ENCODE measurements at regions not wholly inside any gene's neighbourhood (a gene's known extent, or its start where the extent isn't known, plus 50 kb on each side); places are given as distances from the start of the nearest gene placed in this dataset.

DNA sequence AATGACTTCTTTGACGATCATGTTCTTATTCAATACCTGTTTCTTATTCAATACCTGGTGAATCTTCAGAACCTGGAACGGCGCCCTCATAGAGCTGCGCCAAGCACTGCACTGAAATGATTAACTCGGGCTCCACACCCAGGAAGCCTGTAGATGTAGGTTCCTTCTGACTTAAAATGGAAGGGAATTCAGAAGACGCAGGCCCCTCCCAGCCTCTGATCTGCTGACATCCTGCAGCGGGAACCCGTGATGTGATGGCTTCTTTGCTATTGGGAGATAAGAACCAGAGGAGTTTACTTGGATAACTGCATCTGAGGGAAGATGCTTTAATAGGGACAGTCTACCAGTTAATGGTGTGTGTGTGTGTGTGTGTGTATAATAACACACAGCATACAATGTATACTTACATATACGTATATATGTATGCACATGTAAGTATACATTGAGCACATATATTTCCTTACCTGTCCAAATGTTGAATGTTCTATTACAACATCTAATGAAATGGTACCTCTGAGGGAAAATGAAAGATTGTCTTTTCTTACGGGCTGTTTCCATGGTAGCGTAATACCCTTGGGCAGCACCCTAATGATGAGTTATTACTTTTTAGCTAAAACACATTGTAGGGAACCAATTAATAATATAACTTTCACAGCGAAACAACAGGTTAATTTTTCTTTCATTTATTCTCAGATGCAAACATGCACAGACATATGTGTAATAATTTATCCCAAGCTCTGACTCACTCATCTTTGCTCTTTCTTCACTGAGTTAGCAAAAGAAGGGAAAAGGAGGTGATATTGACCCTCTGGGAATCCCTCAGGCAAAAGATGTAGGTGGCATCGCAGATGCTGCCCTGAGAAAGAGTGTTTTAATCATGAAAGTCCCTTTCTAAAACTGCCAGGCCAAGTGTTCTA, 379.8 kb downstream of the SIPA1L2 start:
- DNase-seq (ENCODE audit: low read depth in 2 of 2): no peak

DNA sequence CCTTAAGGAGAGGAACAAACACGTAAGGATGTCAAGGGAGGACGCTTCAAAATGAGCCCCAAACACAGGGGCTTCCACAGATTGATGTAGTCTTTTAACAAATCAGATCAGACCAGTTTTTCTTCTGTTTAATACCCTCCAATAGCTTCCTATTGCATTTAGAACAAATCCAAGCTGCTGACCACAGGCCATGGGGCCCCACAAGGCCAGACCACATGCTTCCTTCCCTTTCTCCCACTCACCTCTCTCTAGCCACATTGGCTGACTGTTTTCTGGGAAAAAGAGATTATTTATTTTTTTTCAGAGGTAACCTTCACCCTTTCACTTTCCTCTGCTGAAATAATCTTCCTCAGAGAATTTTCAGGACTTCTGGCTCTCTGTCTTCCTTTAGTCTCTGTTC, 380.6 kb downstream of the SIPA1L2 start:
- DNase-seq (ENCODE audit: low read depth in 2 of 2): no peak

DNA sequence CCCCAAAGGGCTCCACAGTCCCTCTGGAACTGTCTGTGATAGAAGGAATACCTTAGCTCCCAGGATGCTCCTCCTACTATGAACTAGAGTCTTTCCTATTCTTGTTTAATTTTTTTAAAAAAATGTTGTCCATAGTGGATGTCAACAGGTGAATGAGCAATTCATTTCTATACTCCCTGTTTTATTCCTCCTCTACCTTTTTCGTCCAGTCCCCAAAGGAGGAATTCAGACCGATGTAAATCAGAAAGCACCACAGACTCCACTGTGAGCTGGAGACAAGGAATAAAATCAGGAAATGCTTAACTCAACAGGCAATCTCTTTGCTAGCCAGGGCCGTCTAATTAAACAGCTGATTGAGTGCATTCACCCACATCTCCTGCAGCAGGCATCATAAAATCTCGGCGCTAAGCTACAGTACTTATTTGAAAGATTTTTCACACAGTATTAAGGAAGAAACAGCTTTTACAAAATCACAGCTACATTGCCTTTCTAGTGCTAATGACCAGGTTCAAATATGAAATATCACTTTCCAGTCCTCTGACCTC, 381.6 kb downstream of the SIPA1L2 start:
- no peak for DNase-seq (ENCODE audit: low read depth in 2 of 2)

DNA sequence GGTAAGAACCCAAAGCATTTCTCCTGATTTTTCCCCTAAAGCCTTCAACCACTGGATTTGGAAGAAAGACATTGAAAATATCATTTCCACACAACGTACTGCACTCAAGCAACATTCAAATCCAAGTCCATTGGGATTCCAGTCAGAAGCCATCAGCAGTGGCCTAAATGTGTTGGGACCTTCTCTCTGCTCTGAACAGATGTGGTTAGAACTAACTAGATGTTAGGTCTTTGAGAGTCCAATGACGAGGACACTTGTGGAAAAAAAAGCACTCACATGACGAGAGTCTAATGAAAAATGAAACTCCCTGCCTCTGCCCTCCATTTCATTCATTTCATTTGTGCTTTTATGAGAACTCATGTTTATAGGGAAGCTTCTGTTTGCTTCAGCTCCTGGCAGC, 382.3 kb downstream of the SIPA1L2 start:
- no peak for DNase-seq (ENCODE audit: low read depth in 2 of 2)

DNA sequence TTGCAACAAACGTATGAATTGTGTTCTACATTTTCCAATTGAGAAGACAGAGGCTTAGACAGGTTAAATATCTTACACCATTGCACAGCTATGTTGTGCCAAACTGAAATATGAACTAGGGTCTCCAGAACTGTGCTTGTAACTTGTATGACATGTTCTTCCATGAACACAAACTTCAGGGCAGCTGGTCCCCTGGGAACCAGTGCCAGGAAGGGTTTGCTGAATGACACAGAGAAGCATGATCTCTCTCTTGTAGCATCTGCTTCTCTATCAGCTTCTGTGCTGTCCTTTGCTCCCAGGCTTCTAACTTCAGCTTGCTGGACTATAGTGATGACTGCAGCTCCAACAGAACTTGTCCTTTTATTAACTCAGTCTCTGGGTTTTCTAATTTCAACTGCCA, 385.5 kb downstream of the SIPA1L2 start:
- no peak for DNase-seq (ENCODE audit: low read depth in 2 of 2)

DNA sequence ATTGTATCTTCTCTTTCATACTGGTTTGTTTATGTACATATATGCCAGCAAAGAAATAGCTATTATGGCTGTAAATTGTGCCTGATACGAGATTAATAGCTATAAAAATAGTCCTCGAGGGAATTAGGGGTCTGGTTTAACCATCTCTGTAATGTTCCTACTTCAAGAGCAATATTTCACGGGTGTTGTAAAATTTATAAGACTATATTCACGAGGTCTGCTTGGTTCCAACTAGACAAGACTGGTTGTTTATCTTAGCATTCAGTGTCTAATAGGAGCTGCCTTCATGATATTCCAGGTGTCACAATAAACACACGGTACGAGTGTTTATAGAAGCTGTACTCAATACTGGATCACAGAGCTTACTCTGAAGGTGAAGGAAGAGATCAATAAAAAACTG, 389.9 kb downstream of the SIPA1L2 start:
- DNase-seq (ENCODE audit: low read depth in 2 of 2): no peak

DNA sequence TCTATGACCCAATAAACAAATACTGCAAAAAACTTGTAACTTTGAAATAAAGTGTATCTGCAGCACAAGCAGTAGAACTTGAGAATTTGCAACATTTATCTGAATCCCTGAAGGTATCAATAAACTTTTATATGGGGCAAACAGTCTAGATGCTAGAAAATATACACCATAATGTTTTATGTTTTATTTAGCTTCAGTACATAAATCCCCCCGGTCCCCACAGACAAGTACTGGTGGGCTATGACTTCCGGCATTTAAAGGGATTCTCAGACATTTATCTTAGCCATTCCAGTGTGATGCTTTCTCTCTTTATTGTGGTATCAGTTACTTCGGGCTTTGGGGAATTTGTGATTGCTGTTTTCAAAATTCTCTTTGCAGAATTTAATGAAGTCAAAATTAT, 390.4 kb downstream of the SIPA1L2 start:
- no peak for DNase-seq (ENCODE audit: low read depth in 2 of 2)

DNA sequence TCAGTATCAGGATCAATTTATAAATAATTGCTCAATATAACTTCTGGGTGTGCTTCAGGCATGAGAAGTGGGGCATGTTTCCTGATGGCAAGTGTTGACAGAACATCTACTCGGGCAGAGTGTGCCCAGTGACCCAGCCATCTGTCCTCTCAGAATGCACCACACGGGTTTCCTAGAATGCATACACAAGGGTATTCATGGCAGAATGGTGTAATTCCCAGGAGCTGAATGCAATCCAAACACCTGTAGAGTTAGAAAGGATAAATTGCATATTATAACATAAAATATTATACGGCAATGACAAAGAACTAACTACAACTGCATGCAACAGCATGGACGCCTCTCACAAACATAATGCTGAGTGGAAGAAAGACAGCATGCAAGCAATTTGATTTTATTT, 391.9 kb downstream of the SIPA1L2 start:
- no peak for DNase-seq (ENCODE audit: low read depth in 2 of 2)

DNA sequence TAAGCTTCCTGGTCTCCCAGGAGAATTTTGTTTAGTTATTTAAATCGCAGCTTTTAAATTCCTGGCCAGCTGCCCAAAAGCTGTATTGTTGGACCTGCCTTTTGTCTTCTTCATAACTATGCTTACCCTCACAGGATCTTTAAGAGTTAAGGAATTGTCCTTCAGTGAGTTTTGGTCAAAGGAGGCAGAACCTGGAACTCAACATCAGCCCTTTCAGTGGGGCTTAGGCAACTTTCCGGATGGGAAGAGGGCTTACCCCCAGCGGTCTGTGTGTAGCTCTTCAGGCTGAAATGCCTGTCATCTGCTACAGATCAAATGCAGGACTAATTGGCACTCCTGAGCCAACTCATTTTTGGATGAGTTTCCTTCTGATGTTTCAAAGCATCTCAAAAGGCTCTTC, 402.6 kb downstream of the SIPA1L2 start:
- DNase-seq (ENCODE audit: low read depth in 2 of 2): no peak

DNA sequence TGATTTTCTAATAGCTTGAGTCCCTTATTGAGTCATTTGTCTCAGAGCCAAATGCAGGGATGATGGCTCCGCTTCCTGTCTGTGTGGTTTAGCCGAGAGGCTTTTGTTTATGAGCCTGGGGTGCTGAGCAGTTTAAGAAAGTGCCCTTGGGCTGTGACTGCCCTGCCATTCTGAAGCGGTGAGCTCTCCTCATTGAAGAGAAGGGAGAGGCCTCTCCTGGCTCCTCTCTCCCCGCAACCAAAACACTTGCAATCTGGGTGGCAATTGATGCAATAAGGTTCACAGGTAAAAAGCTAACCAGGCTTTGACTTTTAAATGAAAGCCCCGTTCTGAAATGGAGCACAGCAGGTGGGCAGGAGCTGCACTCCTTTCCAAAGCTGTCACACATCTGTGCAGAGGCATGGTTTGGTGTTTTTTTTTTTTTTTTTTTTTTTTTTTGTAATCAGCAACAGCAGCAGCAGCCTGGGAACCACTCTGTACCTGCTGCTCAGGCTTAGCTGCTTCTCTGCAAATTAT, 403.7 kb downstream of the SIPA1L2 start:
- no peak for DNase-seq (ENCODE audit: low read depth in 2 of 2)

DNA sequence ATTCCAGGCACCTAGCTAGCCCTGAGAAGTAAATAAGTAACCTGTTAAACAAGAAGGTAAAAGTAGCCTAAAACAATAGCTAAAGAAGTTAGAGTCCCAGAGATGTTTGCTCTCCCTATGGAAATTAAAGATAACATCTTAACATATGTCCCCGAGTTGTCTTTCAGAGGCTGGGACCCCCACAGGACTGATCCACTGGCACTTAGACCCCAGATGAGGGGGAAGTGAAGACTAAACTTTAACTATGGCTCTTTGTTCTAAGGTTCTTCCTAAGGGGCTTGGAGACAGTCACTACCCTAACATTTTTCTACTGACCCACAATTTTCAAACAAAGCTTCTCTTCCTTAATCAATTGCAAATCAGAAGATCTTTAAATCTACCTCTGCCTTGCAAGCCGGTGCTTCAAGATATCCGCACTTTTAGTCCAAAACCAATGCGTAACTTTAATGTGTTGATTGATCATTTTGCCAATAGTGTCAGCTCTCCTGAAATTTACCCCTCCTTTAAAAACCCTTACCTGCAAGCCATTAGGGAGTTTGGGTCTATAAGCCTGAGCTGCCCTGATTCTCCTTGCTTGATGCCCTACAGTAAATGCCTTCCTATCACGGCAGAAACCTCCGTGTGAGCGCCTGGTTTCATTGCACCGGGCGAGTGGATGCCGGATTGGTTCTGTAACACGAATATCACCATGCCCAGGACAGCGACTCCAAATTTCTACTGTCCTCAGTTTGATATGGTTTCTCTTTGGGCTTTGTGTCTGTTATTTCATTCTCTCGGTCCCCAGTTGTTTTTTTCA, 404.4 kb downstream of the SIPA1L2 start:
- DNase-seq (ENCODE audit: low read depth in 2 of 2): no peak

DNA sequence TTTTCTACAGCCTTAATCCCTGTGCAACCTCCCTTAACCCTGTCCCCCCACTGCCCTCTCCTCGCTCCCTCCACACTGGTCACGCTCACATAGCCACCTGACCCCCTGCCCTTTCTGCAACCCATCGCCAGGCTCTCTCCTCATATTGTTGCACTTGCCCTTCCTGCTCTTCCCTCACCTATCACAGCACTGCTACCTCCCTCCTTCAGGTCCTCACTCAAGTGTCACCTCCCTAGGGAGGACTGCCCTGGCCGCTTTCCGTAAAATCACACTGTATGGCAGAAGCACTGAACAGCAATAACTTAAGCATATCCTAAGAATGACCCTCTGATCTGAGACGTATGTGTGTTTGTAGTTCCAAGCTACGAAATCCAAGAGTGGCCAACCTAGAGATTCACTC, 406.0 kb downstream of the SIPA1L2 start:
- DNase-seq (ENCODE audit: low read depth in 2 of 2): no peak

DNA sequence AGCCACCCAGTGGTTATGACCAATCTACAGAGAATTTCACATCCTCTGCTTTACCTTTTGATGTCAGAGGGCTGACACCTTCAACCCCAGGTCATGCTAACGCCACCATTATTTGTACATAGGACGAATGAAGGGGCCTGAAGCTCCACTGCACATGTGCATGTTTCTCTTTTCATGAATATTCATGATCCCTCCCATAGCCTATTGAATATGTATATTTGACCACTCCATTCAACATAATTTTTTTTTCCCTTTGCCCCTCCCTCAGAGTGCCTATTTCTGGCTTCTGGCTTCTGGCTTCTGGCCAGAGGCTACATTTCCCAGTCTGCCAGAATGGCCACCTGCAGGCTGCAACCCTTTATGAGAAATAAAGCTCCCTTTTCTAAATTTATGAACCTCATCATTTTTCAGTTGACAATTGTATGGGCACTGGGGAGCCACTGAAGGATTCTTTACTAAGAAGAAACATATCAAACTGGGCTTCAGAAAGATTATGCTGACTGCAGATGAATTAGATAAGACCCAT, 406.7 kb downstream of the SIPA1L2 start:
- DNase-seq (ENCODE audit: low read depth in 2 of 2): no peak

DNA sequence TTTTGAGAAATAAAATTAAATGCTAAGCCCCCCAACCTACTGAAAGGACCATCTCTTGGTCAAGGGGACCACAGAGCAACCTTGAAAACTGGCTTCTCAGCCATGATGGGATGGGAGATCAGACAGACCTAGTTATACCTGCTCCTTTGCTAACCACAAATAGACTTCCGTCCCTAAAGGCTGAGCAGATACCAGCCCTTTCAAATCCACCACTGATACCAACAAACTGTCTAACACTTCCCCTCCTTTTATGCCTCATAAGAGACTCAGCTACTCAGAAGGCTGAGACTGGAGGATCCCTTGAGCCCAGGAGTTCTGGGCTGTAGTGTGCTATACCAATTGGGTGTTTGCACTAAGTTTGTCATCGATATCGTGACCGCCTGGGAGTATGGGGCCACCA, 407.3 kb downstream of the SIPA1L2 start:
- DNase-seq (ENCODE audit: low read depth in 2 of 2): no peak

DNA sequence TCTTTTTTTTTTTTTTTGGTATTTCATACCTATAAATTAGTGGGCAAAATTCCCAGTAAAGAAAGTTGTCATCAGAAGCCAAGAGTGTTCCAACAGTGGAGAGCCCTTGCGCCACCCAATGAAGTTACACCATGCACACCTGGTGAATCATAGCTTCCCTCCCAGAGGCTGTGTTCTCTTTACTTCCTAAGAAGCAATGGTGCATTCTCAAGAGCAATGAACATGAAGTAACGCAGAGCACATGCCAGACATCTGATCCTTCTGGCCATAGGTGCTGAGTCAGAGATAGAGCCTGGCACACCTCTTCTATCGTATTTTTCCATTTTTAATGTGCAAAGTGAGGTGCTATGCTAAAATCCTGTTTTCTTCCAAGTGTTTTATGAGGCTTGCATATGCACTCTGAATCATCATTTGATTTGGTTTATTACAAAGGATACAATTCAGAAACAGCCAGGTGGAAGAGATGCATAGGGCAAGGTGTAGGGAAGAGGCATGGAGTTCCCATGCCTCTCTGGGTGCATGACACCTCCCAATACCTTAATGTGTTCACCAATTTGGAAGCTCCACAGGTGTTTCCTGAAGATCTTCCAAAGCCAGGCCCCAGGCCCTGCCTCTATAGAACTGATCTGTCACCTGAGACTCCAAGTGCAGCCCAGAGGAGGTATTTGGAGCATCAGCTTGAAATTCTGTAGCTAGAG, 408.0 kb downstream of the SIPA1L2 start:
- no peak for DNase-seq (ENCODE audit: low read depth in 2 of 2)

DNA sequence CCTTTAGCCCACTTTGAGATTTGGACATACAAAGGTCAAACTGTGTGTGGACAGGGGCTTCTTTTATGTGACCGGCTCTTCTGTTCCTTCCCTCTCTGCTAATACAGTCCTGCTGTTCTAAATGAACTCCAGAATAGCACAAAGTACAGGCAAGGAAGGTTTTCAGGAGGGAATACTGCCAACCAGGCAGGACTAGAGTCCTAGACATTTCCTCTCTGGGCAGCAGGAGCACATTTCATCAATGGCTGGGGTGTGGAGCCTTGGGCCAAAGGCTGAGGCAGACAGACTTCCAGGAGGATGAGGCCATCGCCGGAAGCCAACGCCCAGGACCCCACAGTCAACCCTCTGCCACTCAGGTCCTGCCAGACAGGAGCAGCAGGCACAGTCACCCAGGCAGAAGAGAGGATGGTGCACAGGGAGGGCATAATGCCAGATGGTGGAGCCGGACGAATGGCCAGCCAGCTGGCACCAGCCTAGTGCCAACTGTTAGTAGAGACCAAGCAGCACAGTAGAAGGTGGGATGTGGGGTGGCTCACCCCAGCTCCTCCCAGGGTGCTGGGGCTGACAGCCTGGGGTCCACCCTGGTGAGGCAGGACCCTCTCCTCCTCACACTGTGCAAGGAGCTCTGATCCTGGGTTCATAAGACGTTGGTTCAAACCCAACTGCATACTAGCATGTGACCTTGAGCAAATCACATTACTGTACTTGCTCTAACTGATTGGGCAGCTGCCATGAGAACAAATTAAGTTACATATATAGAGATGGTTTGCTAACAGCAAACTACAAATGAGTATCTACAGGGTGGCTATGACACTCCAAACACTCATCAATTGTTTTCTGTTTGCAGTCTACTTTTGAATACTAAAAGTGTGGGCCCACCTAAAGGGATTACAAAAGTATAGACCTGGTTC, 410.7 kb downstream of the SIPA1L2 start:
- DNase-seq (ENCODE audit: low read depth in 2 of 2): no peak

DNA sequence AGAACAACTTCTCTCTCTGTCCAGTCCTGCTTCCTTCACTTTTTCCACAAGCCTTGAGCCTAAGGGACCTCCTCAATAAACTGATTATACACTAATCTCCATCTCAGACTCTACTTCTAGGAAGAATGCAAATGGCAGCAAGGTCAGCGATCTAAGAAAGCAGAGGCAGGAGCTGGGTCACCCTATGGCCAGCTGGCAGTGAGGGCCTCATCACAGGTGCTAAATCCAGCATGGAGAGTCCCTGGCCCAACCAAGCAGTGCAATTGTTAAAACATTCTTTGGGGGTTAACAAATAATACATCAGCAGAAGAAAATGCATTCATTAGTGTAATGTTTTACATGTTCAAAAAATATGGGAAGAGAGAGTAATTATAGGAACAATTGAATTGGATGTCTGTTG, 416.0 kb downstream of the SIPA1L2 start:
- DNase-seq (ENCODE audit: low read depth in 2 of 2): no peak

DNA sequence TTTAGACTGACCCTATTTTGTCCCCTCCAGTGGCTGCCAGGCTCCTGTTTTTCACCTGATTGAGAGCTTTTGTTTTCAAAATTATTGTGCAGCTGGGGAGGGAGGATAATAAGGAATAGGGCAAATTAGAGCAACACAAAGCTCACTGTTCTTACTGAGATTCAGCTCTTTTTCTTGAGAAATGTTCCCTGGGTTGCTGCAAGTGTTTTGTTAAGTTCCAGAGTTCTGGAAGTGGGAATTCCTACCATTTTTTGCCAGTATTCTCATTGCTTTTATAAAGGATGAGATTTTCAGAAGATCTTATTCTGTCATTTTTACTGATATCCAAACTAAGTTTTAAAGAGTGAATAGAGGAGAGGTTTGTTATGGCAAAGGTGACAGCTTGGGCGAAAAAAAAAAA, 417.7 kb downstream of the SIPA1L2 start:
- DNase-seq (ENCODE audit: low read depth in 2 of 2): no peak

DNA sequence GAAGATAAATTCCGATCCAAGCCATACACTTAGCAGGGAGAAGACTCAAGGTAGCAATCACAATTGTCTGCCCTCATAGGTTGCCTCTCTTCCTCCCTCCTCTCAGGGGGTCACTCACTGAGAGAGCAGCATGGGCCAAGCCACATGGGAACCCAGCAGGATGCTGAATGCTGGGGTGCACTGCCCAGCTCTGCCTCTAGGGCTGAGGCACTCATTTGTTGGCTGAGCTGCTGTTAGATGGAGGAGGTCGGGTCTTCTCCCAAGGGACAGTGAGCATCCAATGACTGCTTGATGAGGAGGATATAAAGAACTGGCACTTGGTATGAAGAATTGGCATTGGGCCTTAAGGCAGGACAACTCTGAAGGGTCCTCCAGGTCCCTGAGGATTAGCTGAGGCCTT, 418.8 kb downstream of the SIPA1L2 start:
- DNase-seq (ENCODE audit: low read depth in 2 of 2): no peak

DNA sequence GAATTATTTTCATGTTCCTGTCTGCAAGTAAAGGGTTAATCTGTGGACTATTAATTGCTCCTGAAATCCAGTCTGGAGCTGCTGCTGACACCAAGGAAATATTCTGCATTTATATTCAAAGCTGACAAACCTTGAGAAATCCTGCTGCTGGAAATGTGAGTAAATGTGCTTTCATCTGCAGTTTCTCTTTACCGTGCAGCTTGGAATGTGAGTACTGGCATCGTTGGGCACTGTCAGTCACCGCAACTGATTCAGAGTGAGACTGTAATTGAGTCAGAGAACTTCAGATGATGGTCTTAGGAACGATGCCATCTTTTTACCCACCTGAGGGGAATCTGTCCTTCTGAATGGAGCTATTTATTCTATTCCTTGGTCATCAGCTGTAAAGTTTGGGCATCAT, 420.6 kb downstream of the SIPA1L2 start:
- no peak for DNase-seq (ENCODE audit: low read depth in 2 of 2)
